CD4-positive, CD25-positive, alpha-beta regulatory T cell (primary cell): ENCODE measurements at regions not wholly inside any gene's neighbourhood (a gene's known extent, or its start where the extent isn't known, plus 50 kb on each side); places are given as distances from the start of the nearest gene placed in this dataset.

ENCODE experiments used
- ATAC-seq, 2 donors: fragments of 150-1000 bp; cut with Tn5 transposase; one replicate each; pipeline ENCODE4 v1.10.0; 2021; ENCODE audit warnings: low read depth in 2 of 2, moderate number of reproducible peaks in 2 of 2, moderate library complexity in 1 of 2
- DNase-seq, 3 donors: peaks; one replicate each; pipeline versions ENCODE4 v3.0.0 to v3.0.0-alpha.2; 2012 to 2022; ENCODE audit warnings: mixed read lengths in 1 of 3
- H3K27ac ChIP-seq: one replicate; pipeline ENCODE4 v1.7.0; 2013; ENCODE audit warnings: mild to moderate bottlenecking, low read length; ENCODE audit not compliant: insufficient read depth, poor library complexity, severe bottlenecking
- H3K27me3 ChIP-seq: one replicate; pipeline ENCODE4 v1.7.0; 2013; ENCODE audit warnings: low read length; ENCODE audit not compliant: control insufficient read depth, insufficient read depth
- H3K36me3 ChIP-seq: one replicate; pipeline ENCODE4 v1.7.0; 2013; ENCODE audit warnings: mild to moderate bottlenecking, low read length, moderate library complexity; ENCODE audit not compliant: control insufficient read depth, insufficient read depth
- H3K4me1 ChIP-seq: 2 replicates; pipeline ENCODE4 v1.7.0; 2013; ENCODE audit warnings: mild to moderate bottlenecking, low read length; ENCODE audit not compliant: insufficient read depth, control insufficient read depth, poor library complexity, severe bottlenecking
- H3K4me3 ChIP-seq: one replicate; pipeline ENCODE4 v1.7.0; 2013; ENCODE audit warnings: low read depth, mild to moderate bottlenecking, low read length, moderate library complexity
- H3K9me3 ChIP-seq, 2 experiments: 1 replicate in 1 of 2; 2 replicates in 1 of 2; pipeline ENCODE4 v1.7.0; 2013; ENCODE audit warnings: low read length in 2 of 2, mild to moderate bottlenecking in 1 of 2, moderate library complexity in 1 of 2; ENCODE audit not compliant: control insufficient read depth in 2 of 2
- H3K27ac Mint-ChIP-seq, 3 donors: one replicate each; pipeline ENCODE4 v1.8.0; 2020 to 2022; ENCODE audit warnings: mild to moderate bottlenecking in 3 of 3, mixed read lengths in 3 of 3, moderate library complexity in 2 of 3
- H3K27me3 Mint-ChIP-seq: one replicate; pipeline ENCODE4 v1.8.0; 2022; ENCODE audit warnings: mild to moderate bottlenecking, mixed read lengths
- H3K36me3 Mint-ChIP-seq: one replicate; pipeline ENCODE4 v1.8.0; 2020; ENCODE audit warnings: mixed read lengths
- H3K4me1 Mint-ChIP-seq, 4 donors: one replicate each; pipeline ENCODE4 v1.8.0; 2020 to 2022; ENCODE audit warnings: mixed read lengths in 4 of 4, mild to moderate bottlenecking in 1 of 4
- H3K4me3 Mint-ChIP-seq, 4 donors: one replicate each; pipeline ENCODE4 v1.8.0; 2020 to 2022; ENCODE audit warnings: mild to moderate bottlenecking in 4 of 4, mixed read lengths in 4 of 4, moderate library complexity in 3 of 4
- H3K9me3 Mint-ChIP-seq, 7 donors: one replicate each; pipeline ENCODE4 v1.8.0; 2020 to 2022; ENCODE audit warnings: mixed read lengths in 7 of 7, mild to moderate bottlenecking in 3 of 7, moderate library complexity in 2 of 7

DNA sequence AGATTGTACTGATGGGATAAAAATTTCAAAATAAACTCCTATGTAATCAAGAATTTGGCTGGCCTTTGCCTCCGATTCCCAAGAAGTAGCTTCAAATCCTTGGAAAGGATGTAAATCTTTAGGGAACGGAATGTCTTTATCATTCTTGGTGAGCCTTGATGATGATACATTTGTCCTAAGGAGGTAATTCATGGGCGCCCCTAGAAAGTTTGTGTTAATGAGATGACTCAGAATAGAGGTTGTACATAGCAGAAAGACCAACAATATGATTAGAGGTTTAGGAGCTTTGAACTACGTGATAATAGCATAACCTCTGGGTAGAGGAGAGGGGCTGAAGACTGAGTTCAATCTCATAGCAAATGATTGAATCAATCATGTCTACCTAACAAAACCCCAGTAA is 248.6 kb upstream of the SLITRK3 start:
- no peak overlapping the region for H3K4me3 ChIP-seq
- no peak overlapping the region for H3K27ac ChIP-seq
- no peak for DNase-seq
- Mint-ChIP-seq H3K27me3 (no peaks in the 10 kb centered on the region), H3K4me1 (no peaks in the 10 kb centered on the region), H3K36me3 (no peaks in the 10 kb centered on the region), H3K4me3 (no peak overlapping the region), H3K9me3 (peaks cover 0 to 27% (median 9%) of the 10 kb centered on the region in 7 donors), H3K27ac (no peak overlapping the region)
- H3K27me3 ChIP-seq: no peaks in the 10 kb centered on the region
- H3K9me3 ChIP-seq: peaks cover 0 to 11% of the 10 kb centered on the region in 2 experiments
- no peaks in the 10 kb centered on the region for H3K36me3 ChIP-seq
- ATAC-seq: no peak
- H3K4me1 ChIP-seq: no peaks in the 10 kb centered on the region

DNA sequence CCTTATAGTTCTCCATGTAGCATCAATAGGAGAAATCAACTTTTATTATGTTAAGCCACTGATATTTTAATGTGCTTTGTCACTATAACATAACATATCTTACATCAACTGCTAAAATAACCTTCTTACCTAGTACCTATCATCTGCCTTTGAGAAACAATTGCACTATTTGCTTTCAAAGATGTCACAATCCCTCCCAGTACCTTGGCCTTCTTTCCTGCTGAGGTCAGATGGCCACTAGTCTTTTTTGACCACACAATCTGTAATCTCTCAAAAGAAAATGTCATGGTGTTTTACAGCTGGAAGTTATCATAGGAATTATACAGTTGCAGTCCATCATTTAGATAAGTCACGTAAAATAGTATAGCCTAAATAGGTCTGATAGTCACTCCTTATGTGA is 247.5 kb upstream of the SLITRK3 start:
- H3K27ac ChIP-seq: no peak overlapping the region
- H3K36me3 ChIP-seq: no peaks in the 10 kb centered on the region
- Mint-ChIP-seq H3K4me3 (no peak overlapping the region), H3K27ac (no peak overlapping the region), H3K27me3 (no peaks in the 10 kb centered on the region), H3K4me1 (no peaks in the 10 kb centered on the region), H3K9me3 (peaks cover 0 to 24% (median 8%) of the 10 kb centered on the region in 7 donors), H3K36me3 (no peaks in the 10 kb centered on the region)
- no peaks in the 10 kb centered on the region for H3K4me1 ChIP-seq
- peaks cover 0 to 11% of the 10 kb centered on the region in 2 experiments for H3K9me3 ChIP-seq
- H3K4me3 ChIP-seq: no peak overlapping the region
- no peaks in the 10 kb centered on the region for H3K27me3 ChIP-seq
- ATAC-seq (no peak), DNase-seq (no peak)

DNA sequence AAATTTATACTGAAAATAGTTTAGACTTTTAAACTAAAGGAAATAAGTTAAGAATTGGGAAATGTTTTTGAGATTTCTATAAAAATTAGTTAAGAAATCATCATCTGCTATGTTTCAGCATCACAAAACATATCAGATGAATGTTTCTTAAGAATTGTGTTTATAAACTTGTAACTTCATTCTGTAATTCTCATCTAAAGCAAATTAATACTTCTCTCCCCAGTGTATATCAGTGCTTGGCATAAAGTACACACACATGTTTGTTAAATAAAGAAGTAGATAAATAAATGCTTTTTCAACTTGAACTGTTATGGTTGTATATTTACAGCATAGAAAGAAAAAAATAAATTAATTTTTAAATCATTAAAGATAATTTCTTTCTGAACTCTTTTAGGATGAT is 245.9 kb upstream of the SLITRK3 start:
- H3K27me3 Mint-ChIP-seq: no peaks in the 10 kb centered on the region

DNA sequence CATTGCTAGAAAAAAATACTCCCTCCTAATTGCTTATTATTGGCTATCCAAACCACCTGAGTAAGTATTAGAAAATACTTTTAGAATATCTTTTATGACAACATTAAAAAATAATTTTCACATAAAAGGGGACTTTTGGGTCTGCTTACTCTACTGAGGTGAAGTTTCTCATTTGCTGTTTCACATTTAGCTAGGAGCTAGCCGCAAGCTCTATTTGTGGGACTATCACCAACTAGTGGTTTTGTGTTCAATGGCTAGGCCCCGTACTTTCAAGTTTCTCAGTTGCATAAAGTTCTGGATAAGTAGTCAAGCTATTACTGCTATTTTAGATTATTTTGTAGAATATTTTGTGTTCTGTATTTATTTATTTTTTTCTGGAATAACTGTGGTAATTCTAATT is 244.2 kb upstream of the SLITRK3 start:
- DNase-seq (no peak), ATAC-seq (no peak)
- Histone ChIP-seq H3K9me3 (peaks cover 0 to 2% of the 10 kb centered on the region in 2 experiments), H3K27ac (no peak overlapping the region), H3K36me3 (no peaks in the 10 kb centered on the region), H3K4me1 (no peaks in the 10 kb centered on the region), H3K27me3 (no peaks in the 10 kb centered on the region), H3K4me3 (no peak overlapping the region)
- H3K4me1 Mint-ChIP-seq: no peaks in the 10 kb centered on the region
- no peak overlapping the region for H3K4me3 Mint-ChIP-seq
- H3K27ac Mint-ChIP-seq: no peak overlapping the region
- no peaks in the 10 kb centered on the region for H3K27me3 Mint-ChIP-seq
- H3K9me3 Mint-ChIP-seq: peaks cover 1 to 20% (median 5%) of the 10 kb centered on the region in 7 donors
- no peaks in the 10 kb centered on the region for H3K36me3 Mint-ChIP-seq

More for the DNA sequence above, 245.9 kb upstream of the SLITRK3 start:
- no peak overlapping the region for H3K4me3 ChIP-seq
- ATAC-seq (no peak), DNase-seq (no peak)
- H3K36me3 Mint-ChIP-seq: no peaks in the 10 kb centered on the region
- H3K27ac ChIP-seq: no peak overlapping the region
- no peak overlapping the region for H3K4me3 Mint-ChIP-seq
- no peaks in the 10 kb centered on the region for H3K4me1 Mint-ChIP-seq
- no peaks in the 10 kb centered on the region for H3K27me3 ChIP-seq
- H3K9me3 Mint-ChIP-seq: peaks cover 1 to 24% (median 5%) of the 10 kb centered on the region in 7 donors
- H3K4me1 ChIP-seq: no peaks in the 10 kb centered on the region
- no peaks in the 10 kb centered on the region for H3K36me3 ChIP-seq
- H3K9me3 ChIP-seq: peaks cover 0 to 11% of the 10 kb centered on the region in 2 experiments
- H3K27ac Mint-ChIP-seq: no peak overlapping the region

DNA sequence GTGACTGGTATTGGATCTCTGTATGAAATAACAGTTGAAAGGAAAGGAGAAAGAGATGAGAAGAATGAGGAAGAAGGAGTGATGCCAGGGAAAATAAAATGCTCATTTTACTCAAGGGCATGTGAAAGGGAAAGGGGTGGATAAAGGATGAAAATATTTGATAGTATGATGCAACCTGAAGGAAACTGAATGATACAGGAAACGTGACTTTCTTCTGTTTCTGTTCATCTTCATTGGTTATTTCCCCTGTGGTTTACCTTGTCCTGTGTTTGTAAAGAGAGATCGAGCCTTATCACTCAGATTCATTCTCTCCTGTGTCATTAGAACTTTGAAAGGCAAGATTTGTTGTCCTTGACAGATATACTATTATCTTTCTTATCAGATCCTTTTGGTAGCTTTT is 243.6 kb upstream of the SLITRK3 start:
- H3K36me3 Mint-ChIP-seq: no peaks in the 10 kb centered on the region
- H3K27me3 Mint-ChIP-seq: no peaks in the 10 kb centered on the region
- no peak overlapping the region for H3K27ac ChIP-seq

DNA sequence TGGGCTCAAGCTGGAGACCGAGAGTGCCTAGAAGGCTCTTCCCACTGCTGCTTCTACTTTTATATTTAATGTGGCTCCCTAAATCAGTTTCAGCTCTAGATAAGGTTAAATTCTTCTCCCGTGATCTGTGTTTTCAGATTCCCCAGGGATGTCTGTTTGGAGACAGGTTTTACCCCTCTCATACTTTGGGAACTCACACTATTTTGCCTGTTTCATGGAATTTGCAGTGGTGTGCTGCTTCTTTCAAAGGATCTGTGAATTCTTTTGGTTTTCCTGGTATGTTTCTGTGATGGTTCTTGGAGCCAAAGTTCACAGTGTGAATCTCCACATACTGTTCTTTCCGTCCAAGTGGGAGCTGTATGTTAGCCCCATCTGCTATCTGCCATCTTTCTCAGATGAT is 238.3 kb upstream of the SLITRK3 start:
- no peak overlapping the region for H3K4me3 Mint-ChIP-seq
- ATAC-seq: no peak

More for the DNA sequence above, 243.6 kb upstream of the SLITRK3 start:
- H3K4me1 Mint-ChIP-seq: no peaks in the 10 kb centered on the region
- no peak overlapping the region for H3K27ac Mint-ChIP-seq
- no peak overlapping the region for H3K4me3 ChIP-seq
- H3K9me3 Mint-ChIP-seq: peaks cover 4 to 20% (median 5%) of the 10 kb centered on the region in 7 donors
- no peaks in the 10 kb centered on the region for H3K4me1 ChIP-seq
- ATAC-seq (no peak), DNase-seq (no peak)
- no peaks in the 10 kb centered on the region for H3K27me3 ChIP-seq
- H3K36me3 ChIP-seq: no peaks in the 10 kb centered on the region
- H3K4me3 Mint-ChIP-seq: no peak overlapping the region
- peaks cover 0 to 2% of the 10 kb centered on the region in 2 experiments for H3K9me3 ChIP-seq

DNA sequence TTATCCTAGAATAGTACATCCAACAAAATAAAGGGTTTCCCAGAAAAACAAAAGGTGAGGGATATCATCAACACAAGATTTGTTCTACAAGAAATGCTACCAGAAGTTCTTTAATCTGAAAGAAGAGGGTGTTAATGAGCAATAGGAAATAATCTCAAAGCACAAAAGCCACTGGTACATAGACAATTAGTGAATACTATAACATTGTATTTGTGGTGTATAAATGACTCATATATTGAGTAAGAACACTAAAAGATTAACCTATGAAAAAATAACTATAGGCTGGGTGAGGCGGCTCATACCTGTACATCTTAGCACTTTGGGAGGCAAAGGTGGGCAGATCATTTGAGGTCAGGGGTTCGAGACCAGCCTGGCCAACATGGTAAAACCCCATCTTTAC is 210.2 kb upstream of the SLITRK3 start:
- H3K9me3 Mint-ChIP-seq: peaks cover 0 to 9% (median 6%) of the 10 kb centered on the region in 7 donors
- H3K9me3 ChIP-seq: peaks cover 0 to 11% of the 10 kb centered on the region in 2 experiments
- H3K27me3 ChIP-seq: no peaks in the 10 kb centered on the region
- H3K27ac ChIP-seq: no peak overlapping the region
- H3K27me3 Mint-ChIP-seq: no peaks in the 10 kb centered on the region
- H3K4me1 ChIP-seq: no peaks in the 10 kb centered on the region
- H3K36me3 ChIP-seq: no peaks in the 10 kb centered on the region
- H3K27ac Mint-ChIP-seq: no peak overlapping the region
- no peak for ATAC-seq
- no peak for DNase-seq
- no peak overlapping the region for H3K4me3 ChIP-seq
- H3K4me1 Mint-ChIP-seq: no peaks in the 10 kb centered on the region
- no peaks in the 10 kb centered on the region for H3K36me3 Mint-ChIP-seq
- H3K4me3 Mint-ChIP-seq: no peak overlapping the region

More for the DNA sequence above, 238.3 kb upstream of the SLITRK3 start:
- Mint-ChIP-seq H3K4me1 (no peaks in the 10 kb centered on the region), H3K9me3 (peaks cover 0 to 29% (median 11%) of the 10 kb centered on the region in 7 donors), H3K27ac (no peak overlapping the region), H3K36me3 (no peaks in the 10 kb centered on the region), H3K27me3 (no peaks in the 10 kb centered on the region)
- no peak for DNase-seq
- H3K4me1 ChIP-seq: no peaks in the 10 kb centered on the region
- no peaks in the 10 kb centered on the region for H3K27me3 ChIP-seq
- H3K4me3 ChIP-seq: no peak overlapping the region
- H3K9me3 ChIP-seq: peaks cover 2 to 3% of the 10 kb centered on the region in 2 experiments
- H3K27ac ChIP-seq: no peak overlapping the region
- H3K36me3 ChIP-seq: no peaks in the 10 kb centered on the region

DNA sequence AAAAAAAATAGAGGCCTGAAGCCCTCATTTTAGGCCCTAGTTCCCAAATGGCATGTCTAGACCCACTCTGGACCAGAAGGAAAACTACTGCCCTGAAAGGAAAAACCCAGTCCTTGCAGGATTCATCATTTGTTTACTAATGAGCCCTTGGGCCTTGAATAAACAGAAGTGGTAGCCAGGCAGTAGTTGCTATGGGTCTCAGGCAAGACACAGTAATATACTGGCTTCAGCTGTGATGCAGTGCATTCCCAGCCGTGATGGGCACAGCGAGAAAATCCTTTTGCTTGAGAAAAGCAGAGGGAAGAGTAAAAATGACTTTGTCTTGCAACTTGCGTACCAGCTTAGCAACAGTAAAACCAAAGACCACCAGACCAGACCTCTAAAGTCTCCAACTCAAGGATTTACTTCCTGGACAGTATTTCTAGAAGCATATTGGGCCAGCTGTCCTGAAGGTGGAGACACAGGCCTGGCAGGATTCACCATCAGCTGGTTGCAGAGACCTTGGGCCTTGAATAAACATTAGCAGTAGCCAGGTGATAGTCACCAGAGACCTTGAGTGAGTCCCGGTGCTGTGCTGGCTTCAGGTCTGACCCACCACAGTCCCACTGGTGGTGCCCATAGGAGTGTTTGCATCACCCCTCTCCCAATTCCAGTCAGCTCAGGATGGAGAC is 208.3 kb upstream of the SLITRK3 start:
- Histone ChIP-seq H3K4me1 (no peaks in the 10 kb centered on the region), H3K27me3 (no peaks in the 10 kb centered on the region), H3K27ac (no peak overlapping the region), H3K4me3 (no peak overlapping the region), H3K9me3 (peaks cover 0 to 11% of the 10 kb centered on the region in 2 experiments), H3K36me3 (no peaks in the 10 kb centered on the region)
- Mint-ChIP-seq H3K27ac (no peak overlapping the region), H3K4me3 (no peak overlapping the region), H3K27me3 (no peaks in the 10 kb centered on the region), H3K9me3 (peaks cover 0 to 9% (median 6%) of the 10 kb centered on the region in 7 donors), H3K4me1 (no peaks in the 10 kb centered on the region), H3K36me3 (no peaks in the 10 kb centered on the region)
- DNase-seq (no peak), ATAC-seq (no peak)
